SK-N-MC (cell line): ENCODE measurements at regions not wholly inside any gene's neighbourhood (a gene's known extent, or its start where the extent isn't known, plus 50 kb on each side); places are given as distances from the start of the nearest gene placed in this dataset.

Source experiments
- DNase-seq: peaks from one replicate; pipeline ENCODE4 v3.0.0-alpha.2; 2011; ENCODE audit warnings: low read depth, low spot score
- H3K27ac ChIP-seq: fragments of 200-600 bp; sonication (generic); 2 replicates; pipeline ENCODE4 v1.5.1; 2016; ENCODE audit warnings: mixed run types
- H3K36me3 ChIP-seq: fragments of 200-600 bp; sonication (generic); 2 replicates; pipeline ENCODE4 v1.6.1; 2017; ENCODE audit warnings: antibody characterized with exemption, low read length, mixed read lengths; ENCODE audit not compliant: insufficient read depth
- H3K4me3 ChIP-seq: fragments of 200-600 bp; sonication (generic); 2 replicates; pipeline ENCODE4 v1.5.1; 2016
- H3K9ac ChIP-seq: fragments of 200-600 bp; sonication (generic); 2 replicates; pipeline ENCODE4 v1.8.0; 2017; ENCODE audit warnings: mixed run types, mixed read lengths; ENCODE audit not compliant: insufficient read length
- H3K9me3 ChIP-seq: fragments of 200-600 bp; sonication (generic); 2 replicates; pipeline ENCODE4 v1.6.1; 2017; ENCODE audit warnings: low read depth, mild to moderate bottlenecking, antibody characterized with exemption, low read length, moderate library complexity, mixed read lengths
- EZH2 ChIP-seq: fragments of 200-600 bp; sonication (generic); IDR thresholded peaks from one replicate; pipeline ENCODE4 v1.6.1; 2017; ENCODE audit warnings: antibody characterized with exemption
- FOXP2 ChIP-seq: optimal IDR thresholded peaks from 2 replicates; pipeline ENCODE3; 2011; ENCODE audit warnings: mild to moderate bottlenecking, moderate library complexity; ENCODE audit not compliant: insufficient read depth; ENCODE audit errors: extremely low read length, control extremely low read depth
- POLR2AphosphoS5 ChIP-seq: IDR thresholded peaks from 2 replicates; pipeline ENCODE4 v1.6.1; 2012; ENCODE audit warnings: mild to moderate bottlenecking, low read depth, low read length, borderline replicate concordance

- H3K9me3 ChIP-seq: no peaks in the 10 kb centered on the region
- H3K4me3 ChIP-seq: no peak overlapping the region
- no peak for TF ChIP-seq EZH2
- no peak for TF ChIP-seq POLR2AphosphoS5
- TF ChIP-seq FOXP2: no peak
- no peak overlapping the region for H3K9ac ChIP-seq
- no peak for DNase-seq
- H3K27ac ChIP-seq: no peak overlapping the region
- no peaks in the 10 kb centered on the region for H3K36me3 ChIP-seq
Measured at GRCh38 chr20:24077145-24077544, 88.6 kb upstream of the GGTLC1 start.

- Histone ChIP-seq H3K27ac (no peak overlapping the region), H3K9ac (no peak overlapping the region), H3K36me3 (no peaks in the 10 kb centered on the region), H3K9me3 (no peaks in the 10 kb centered on the region), H3K4me3 (no peak overlapping the region)
- TF ChIP-seq POLR2AphosphoS5 (no peak), FOXP2 (no peak), EZH2 (no peak)
- no peak for DNase-seq
Measured at GRCh38 chr20:24070679-24071078, 82.1 kb upstream of the GGTLC1 start.

- Histone ChIP-seq H3K27ac (no peak overlapping the region), H3K9ac (no peak overlapping the region), H3K36me3 (no peaks in the 10 kb centered on the region), H3K9me3 (no peaks in the 10 kb centered on the region), H3K4me3 (no peak overlapping the region)
- TF ChIP-seq POLR2AphosphoS5 (no peak), FOXP2 (no peak), EZH2 (no peak)
- DNase-seq: no peak
Measured at GRCh38 chr20:24066076-24066700, 77.6 kb upstream of the GGTLC1 start.

- Histone ChIP-seq H3K36me3 (no peaks in the 10 kb centered on the region), H3K4me3 (no peak overlapping the region), H3K9ac (no peak overlapping the region), H3K27ac (no peak overlapping the region), H3K9me3 (no peaks in the 10 kb centered on the region)
- DNase-seq: no peak
- TF ChIP-seq FOXP2 (no peak), POLR2AphosphoS5 (no peak), EZH2 (no peak)
Measured at GRCh38 chr20:24064915-24065314, 76.3 kb upstream of the GGTLC1 start.

- Histone ChIP-seq H3K9ac (no peak overlapping the region), H3K4me3 (no peak overlapping the region), H3K9me3 (no peaks in the 10 kb centered on the region), H3K36me3 (no peaks in the 10 kb centered on the region), H3K27ac (no peak overlapping the region)
- no peak for TF ChIP-seq EZH2
- no peak for TF ChIP-seq FOXP2
- no peak for TF ChIP-seq POLR2AphosphoS5
- no peak for DNase-seq
Measured at GRCh38 chr20:24064092-24064491, 75.5 kb upstream of the GGTLC1 start.

- no peak for TF ChIP-seq POLR2AphosphoS5
- TF ChIP-seq EZH2: no peak
- TF ChIP-seq FOXP2: no peak
- Histone ChIP-seq H3K9me3 (no peaks in the 10 kb centered on the region), H3K36me3 (no peaks in the 10 kb centered on the region), H3K9ac (no peak overlapping the region), H3K27ac (no peak overlapping the region), H3K4me3 (no peak overlapping the region)
- no peak for DNase-seq
Measured at GRCh38 chr20:24063100-24063499, 74.5 kb upstream of the GGTLC1 start.

- no peak overlapping the region for H3K27ac ChIP-seq
- no peak overlapping the region for H3K9ac ChIP-seq
- H3K36me3 ChIP-seq: no peaks in the 10 kb centered on the region
- TF ChIP-seq FOXP2: no peak
- H3K4me3 ChIP-seq: no peak overlapping the region
- H3K9me3 ChIP-seq: no peaks in the 10 kb centered on the region
- no peak for DNase-seq
Measured at GRCh38 chr20:24060851-24061590, 72.4 kb upstream of the GGTLC1 start.

GRCh38 chr20:24059174-24059573 is 70.6 kb upstream of the GGTLC1 start:
- DNase-seq: no peak
- H3K36me3 ChIP-seq: no peaks in the 10 kb centered on the region
- no peak for TF ChIP-seq EZH2
- no peak for TF ChIP-seq FOXP2
- TF ChIP-seq POLR2AphosphoS5: no peak

GRCh38 chr20:24056491-24056890 is 67.9 kb upstream of the GGTLC1 start:
- H3K36me3 ChIP-seq: no peaks in the 10 kb centered on the region
- H3K27ac ChIP-seq: no peak overlapping the region
- DNase-seq: no peak
- no peak overlapping the region for H3K9ac ChIP-seq
- TF ChIP-seq POLR2AphosphoS5 (no peak), EZH2 (no peak), FOXP2 (no peak)
- H3K9me3 ChIP-seq: no peaks in the 10 kb centered on the region
- no peak overlapping the region for H3K4me3 ChIP-seq

More at GRCh38 chr20:24059174-24059573, 70.6 kb upstream of the GGTLC1 start:
- H3K9me3 ChIP-seq: no peaks in the 10 kb centered on the region
- no peak overlapping the region for H3K27ac ChIP-seq
- H3K9ac ChIP-seq: no peak overlapping the region
- H3K4me3 ChIP-seq: no peak overlapping the region
